GM18498 (cell line): ENCODE measurements at regions not wholly inside any gene's neighbourhood (a gene's known extent, or its start where the extent isn't known, plus 50 kb on each side); places are given as distances from the start of the nearest gene placed in this dataset.

Experiments
- ATAC-seq: cut with Tn5 transposase; IDR thresholded peaks from one replicate; pipeline ENCODE4 v1.9.1; 2021; ENCODE audit warnings: mild to moderate bottlenecking, moderate library complexity; ENCODE audit not compliant: unreplicated experiment

- ATAC-seq, result peak; percentile 89
Measured at GRCh38 chr9:89234205-89235067, 55.8 kb upstream of the SHC3 start.

GRCh38 chr9:89236955-89237573, 58.4 kb upstream of the SHC3 start:
- ATAC-seq, result no peak

DNA sequence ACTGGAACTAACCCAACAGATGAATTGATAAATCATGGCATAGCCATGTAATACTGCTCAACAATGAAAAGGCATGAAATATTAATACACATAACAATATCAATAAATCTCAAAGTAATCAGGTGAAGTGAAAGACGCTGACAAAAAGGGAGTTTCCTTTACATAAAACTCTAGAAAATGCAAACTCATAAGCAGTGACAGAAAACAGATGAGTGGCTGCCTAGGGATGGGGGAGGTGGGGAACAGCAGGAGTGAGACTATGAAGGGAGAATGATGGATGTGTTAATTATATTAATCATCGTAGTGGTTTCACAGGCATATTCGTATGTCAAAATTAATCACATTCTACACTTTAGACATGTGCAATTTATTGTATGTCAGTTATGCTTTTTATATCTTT, 59.8 kb upstream of the SHC3 start:
- no peak for ATAC-seq

DNA sequence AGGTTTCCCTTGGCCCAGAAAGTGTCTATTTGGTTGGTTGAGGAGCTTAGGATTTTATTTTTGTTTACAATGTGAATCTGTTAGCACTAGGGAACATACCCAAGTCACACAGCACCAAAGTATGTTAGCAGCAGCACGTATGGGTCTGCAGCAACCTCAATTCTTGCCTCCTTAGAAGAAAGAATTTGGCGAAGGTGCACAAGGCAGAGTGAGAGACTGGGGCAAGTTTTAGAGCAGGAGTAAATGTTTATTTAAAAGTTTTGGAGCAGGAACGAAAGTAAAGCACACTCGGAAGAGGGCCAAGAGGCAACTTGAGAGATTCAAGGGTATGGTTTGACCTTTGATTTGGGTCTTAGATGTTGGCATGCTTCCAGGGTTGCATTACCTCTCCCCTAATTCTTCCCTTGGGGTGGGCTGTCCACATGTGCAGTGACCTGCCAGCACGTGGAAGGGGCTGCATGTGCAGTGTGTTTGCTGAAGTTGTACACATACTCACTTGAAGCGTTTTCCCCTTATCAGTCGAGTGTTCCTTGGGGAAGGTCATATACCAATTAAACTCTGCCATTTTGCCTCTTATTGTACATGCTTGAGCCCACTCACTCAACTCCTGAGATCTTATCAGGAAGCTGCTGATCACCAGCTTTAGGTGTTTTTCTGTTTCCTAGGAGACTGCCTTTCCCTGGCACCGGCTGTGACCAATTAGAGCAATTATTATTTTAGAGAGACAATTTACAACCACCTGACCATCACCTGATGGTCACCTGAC, 64.9 kb upstream of the SHC3 start:
- ATAC-seq, result no peak

DNA sequence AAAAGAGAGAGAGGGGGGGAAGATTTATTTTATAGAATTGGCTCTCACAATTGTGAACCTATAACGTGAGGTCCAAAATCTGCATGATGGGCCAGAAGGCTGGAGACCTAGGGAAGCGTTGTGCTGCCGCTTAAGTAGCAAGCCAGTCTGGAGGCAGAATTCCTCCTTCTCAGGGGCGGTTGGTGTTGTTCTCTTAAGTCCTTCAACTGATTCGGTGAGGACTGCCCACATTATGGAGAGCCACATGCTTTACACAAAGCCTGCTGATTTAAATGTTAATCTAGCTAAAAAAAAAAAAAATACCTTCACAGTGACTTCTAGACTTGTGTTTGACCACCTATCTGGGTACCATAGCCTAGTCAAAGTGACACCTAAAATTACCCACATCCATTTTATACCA, 64.2 kb upstream of the CKS2 start:
- ATAC-seq, result no peak

GRCh38 chr9:89247431-89248353, 63.3 kb upstream of the CKS2 start:
- no peak for ATAC-seq

GRCh38 chr9:89249001-89249400, 62.0 kb upstream of the CKS2 start:
- ATAC-seq, result no peak

- no peak for ATAC-seq
Measured at GRCh38 chr9:89252651-89253267, 58.2 kb upstream of the CKS2 start.

- ATAC-seq, result no peak
Measured at GRCh38 chr9:89254058-89254772, 56.8 kb upstream of the CKS2 start.

DNA sequence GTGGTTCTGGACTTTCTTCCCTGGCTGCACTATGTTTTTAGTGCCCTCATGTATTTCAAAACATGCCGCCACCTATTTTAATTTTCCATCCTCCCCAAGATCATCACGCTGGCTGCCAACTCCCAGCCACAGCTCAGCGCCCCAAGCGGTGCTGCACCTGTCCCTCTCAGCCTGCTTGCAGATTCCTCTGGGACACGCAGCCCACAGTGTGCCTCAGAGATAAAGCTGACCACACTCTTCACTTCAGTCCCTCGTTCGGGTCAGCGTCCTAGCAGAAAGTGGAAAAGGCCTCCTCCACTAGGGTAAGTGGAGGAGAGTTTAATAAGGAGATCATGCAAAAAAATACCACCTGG, 56.2 kb upstream of the CKS2 start:
- no peak for ATAC-seq

GRCh38 chr9:89256225-89256624, 54.8 kb upstream of the CKS2 start:
- no peak for ATAC-seq

DNA sequence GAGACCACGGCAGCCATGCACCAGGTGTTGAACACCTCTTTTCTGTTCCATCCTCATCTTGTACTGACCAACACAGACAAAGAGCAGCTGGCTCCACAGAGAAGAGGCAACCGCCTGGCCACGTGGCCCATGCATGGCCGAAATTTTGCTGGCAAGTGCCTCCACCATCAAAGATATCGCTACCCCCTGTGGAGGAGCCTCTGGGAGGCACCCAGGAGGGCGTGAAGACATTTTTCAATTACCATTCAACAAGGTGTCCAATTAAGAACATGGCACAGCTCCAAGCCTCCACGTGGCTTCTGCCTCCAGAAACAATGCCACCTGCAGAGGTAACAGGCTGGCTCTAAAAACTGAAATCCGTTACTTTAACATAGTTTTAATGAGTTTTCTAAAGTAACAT, 54.4 kb upstream of the CKS2 start:
- no peak for ATAC-seq

DNA sequence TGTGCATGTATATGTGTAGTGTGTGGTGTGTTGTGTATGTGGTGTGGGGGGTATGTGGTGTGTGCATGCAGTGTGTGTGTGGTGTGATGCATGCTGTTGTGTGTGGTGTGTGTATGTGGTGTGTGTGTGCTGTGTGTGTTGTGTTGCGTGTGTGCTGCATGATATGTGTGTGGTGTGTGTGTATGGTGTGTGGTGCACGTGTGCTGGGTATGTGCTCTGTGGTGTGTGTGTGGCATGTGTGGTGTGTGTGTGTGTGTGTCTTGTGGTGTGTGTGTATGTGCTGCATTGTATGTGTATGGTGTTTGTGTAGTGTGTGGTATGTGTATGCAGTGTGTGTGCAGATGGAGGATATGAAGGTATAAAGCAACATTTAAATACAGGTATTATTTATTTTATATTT, 50.5 kb upstream of the CKS2 start:
- no peak for ATAC-seq
